SK-N-DZ (cell line): ENCODE measurements at regions not wholly inside any gene's neighbourhood (a gene's known extent, or its start where the extent isn't known, plus 50 kb on each side); places are given as distances from the start of the nearest gene placed in this dataset.

Experiments
- DNase-seq: peaks from one replicate; pipeline ENCODE4 v3.0.0-alpha.2; 2015; ENCODE audit warnings: low spot score

DNA sequence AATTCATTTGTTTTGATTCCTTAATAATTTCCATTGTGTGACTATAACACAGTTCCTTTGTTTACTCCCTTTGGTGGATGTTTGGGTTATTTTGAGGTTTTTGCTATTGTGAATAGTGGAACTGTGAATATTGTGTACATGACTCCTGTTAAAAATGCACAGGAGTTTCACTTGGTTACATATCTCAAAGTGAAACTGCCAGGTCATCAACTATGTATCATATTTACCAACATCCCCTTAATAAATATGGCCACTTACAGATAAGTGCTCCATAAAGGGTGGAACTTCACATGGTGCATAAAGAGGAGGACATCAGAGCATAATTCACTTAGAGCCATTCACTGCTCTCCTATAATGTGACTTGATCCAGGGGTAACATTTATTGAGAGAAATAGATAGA lies 328.9 kb downstream of the SEC23A start:
- DNase-seq = no peak

DNA sequence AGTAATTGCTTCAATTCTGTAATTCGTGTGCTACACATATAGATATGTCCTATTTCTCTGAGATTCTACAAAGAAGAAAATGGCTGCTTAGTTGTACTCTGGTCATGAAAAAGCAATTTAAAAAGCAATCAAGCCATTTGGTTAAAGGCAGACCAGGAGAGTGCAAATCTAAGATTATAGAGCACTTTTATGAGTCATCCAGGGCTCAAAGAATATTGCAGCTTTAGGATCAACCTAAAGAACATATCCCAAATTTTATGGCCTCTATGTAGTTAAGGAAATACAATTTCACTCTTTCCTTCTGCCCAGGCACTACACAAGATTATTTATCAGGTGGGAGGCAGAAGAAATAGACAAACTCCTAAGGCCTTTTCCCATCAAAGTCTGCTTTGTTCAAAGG lies 332.8 kb downstream of the SEC23A start:
- DNase-seq = no peak

DNA sequence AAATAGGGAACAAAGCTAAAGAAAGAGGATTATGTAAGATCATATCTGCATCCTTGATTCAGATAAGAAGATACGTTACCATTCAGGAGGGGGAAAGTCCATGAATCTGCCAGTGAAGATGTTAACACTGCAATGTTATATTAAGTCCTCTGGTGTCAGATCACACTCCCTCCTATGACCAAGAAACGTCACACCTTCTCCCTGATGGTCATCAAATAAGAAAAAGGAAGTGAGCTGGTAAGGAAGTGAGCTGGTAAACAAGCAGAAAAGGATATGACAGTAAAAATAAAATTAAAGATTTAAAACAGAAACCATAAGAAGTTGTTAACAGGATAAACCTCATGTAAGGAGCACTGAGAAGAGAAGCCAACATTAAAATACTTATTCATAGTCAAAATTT lies 340.2 kb downstream of the SEC23A start:
- DNase-seq = no peak

DNA sequence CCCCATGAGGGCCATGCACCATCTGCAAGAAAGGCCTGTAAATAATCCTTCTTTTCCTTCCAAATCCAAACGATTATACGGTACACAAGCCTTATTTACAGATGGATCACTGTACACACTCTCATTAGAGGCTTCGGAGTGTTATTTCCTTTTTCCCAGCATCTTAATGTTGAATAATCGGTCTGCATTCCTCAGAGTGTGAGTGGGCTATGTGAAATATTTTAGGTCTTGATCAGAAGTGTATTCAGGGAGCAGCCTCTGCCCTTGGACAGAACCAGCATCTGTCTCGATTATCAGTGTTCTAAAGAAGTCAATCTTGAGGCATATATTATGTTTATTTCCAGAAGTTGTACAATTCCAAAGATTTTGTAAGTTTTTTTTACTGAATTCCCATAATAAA lies 340.6 kb downstream of the SEC23A start:
- no peak for DNase-seq

DNA sequence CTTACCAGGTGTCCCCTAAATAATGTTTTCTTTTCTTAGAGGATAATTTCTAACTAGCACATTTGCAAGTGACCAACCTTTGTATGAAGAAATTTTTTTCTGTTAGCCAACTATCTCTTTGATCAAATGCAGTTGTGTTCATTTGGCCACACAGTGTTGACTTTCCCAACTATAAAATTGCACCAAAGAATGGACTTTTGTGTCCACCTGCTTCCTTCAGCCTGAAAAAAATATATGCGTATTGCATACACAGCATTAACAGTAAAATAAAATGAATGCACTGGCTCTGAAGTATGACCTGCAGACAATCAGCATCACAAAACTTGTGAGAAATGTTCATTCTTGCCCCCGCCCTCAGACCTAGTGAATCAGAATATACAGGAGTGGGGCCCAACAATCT lies 342.0 kb downstream of the SEC23A start:
- no peak for DNase-seq

DNA sequence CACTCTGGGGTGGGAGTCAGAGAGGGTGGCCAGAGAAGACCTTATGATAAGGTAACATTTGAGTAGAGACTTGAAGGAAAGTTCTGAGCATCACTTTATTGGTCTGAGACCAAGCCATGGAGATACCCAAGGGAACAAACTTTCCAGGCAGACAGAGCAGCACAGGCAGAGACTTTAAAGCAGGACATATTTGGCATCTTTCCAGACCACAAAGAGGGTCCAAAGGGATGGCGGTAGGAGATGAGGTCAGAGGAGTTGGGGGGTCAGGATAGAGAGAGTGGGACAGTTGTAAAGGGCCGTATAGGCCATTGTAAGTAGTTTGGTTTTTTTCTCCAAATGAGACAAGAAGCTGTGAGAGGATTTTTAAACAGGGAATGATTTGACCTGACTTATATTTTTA lies 344.4 kb downstream of the SEC23A start:
- DNase-seq = no peak

DNA sequence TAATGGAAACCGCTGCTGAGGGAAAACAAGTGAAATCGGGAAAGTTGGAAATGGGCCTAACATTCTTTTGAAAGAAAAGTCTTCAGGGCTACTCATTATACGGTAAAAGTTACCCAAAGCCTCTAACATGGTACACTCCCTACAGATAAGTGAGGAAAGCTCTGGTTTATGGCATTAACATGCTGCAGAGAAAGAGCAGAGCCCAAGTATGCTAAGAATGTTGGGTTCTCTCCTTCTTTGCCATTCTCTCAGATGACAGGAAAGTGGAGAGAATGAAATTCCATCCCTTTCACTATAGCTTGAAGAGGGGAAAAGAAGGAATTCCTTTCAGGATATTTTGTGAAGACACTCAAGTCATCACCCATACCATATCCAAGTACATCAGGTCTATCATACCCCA lies 348.0 kb downstream of the SEC23A start:
- no peak for DNase-seq

DNA sequence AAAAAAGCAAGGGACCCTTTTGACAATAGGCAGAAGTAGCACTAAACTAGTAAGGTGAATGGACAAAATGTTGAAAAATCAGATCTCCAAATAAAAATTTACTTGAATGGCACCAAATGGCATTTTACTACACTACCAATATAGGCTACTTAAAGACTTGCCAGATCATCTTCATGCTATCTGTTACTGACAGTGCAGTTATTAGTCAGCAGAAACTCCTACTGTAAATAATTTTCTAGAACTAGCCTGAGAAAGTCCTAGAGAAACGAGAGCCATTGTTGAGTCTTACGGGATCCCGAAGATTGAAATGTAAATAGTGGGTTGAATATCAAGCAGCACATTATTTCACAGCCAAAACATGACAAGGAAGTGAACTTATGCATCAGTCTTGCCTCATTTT lies 350.3 kb downstream of the SEC23A start:
- no peak for DNase-seq

DNA sequence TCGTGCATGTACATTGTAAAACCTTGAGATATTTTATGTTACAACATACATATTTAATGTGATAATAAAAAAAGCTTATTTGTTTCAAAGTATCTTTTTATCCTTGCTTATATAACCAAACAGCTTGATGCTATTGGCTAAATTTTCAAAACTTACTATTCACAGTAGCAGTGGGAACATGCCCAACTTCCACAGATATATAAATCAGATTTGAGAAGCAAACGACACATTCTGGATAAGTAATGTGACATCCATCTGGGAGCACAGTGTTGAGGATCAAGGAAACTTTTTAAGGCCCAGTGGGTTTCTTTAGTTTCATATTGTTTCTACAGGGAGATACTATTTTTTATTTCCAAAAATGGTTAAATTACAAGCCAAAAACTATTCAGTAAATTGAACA lies 350.7 kb downstream of the SEC23A start:
- no peak for DNase-seq

DNA sequence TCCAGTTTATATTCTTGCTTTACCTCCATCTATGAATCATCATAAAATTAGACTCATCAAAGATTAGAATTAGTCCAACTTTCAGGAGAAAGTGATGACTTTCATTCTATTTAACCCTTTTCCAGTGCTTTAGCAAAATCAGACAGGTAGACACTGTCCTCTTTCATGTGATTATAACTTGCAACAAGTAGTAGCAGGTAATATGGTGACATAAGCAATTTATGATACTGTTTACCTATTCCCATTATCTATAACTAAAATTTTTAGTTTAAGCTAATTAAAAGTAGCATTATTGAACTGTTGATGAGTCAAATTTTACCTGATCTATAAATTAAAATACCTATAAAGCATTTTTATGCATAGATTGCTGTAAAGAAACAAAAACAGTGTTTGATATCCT lies 351.6 kb downstream of the SEC23A start:
- DNase-seq = no peak

DNA sequence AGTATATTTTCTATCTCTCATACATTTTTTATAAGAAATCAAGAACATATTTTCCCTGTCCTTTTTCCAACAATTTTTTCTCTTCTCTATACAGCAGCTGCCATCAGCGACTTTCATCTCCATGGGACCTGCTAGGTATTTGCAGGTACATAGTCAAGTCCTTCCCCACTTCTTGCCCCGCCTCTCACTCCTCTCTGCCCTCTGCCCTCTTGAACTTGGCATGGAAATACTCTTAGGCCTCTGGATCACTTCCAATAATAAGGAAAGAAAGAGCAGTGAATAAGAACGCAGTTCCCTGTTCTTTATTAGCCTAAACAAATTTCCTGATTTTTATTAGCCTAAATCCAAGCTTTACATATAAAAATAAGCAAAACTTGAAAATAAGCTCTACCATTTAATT lies 353.1 kb downstream of the SEC23A start:
- no peak for DNase-seq

DNA sequence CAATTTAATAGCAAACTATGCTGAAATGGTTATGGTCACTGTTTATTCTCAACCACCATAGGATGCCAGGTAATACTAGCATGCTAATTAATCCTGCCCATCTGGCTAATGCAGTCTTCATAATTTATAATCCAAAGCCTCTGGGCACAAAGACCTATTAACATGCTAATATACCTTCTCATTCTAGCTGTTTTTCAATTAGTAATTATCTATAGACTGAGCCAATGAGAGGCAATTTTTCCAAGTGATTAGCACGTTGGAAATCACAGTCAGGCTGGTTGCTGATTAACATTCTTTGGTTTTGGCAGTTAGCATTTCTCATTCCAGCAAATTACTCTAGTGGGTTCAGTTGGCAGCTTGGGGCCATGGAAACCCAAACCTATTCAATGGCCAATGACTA lies 357.2 kb downstream of the SEC23A start:
- no peak for DNase-seq

DNA sequence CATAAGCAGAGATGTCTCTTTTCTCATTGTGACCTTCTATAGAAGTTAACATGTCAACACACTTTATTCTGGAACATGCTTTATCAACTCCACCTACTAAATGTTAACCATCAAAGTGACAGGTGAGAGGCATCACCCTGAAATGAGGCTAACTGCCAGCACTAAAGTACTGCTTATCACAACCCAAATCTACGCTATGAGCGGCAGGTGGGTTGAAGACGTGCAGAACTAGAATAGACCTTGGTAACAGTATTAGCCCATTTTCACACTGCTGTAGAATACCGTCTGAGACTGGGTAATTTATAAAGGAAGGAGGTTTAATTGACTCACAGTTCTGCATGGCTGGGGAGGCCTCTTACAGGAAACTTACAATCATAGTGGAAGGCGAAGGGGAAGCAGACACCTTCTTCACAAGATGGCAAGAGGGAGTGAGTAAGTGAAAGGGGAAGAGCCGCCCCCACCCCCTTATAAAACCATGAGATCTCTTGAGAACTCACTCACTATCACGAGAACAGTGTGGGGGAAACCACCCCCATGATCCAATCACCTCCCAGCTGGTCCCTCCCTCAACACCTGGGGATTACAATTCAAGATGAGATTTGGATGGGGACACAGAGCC lies 359.0 kb downstream of the SEC23A start:
- no peak for DNase-seq

DNA sequence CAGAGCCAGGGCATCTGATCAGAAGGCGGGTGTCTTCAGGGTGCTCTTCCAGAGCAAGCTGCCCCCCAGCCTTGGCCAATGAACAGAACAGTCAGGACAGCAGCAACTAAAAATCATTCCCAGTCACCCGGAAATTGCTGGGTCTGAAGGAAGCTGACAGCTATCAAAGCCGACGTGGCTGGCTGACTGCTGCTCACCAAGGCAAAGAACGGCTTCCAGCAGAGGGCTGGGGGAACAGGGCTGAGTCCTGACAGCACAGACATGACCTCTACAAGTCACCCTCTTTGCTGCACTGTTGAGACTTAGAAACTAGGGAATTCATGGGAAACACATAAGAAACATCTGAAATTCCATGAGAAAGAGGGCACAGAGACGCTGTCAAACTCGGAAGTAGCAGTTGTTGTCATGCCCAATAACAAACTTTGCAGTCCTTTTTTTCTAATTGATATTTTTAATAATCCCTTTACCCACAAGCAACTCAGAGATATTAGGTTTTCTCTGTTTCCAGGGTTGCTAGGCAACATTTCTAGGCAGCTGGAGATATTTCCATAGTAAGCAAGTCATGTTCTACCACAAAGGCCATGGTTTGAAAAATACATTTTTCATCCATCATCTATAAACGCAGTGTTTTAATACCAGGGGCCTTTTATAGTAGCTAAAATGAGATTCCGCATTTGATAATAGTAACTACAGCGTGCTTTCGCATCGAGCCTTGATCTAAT lies 365.2 kb downstream of the SEC23A start:
- no peak for DNase-seq

DNA sequence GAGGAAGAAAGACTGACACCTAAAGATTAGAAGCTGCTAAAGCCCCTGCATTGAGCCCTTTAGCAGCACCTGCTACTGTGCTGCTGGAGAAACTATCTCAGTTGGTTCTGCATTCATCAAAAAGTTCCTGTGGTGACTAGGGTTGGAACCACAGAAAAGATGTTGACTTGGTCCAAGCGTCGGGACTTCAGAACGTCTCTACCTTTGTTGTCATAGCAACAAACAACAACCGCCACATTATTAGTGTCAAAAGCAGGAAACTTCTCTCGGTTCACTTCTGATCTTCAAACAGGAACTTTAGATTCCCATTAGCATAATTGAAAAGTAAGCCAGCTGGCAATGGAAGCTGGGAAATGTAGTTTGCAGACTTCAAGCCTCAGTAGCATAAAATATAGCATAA lies 368.0 kb downstream of the SEC23A start:
- no peak for DNase-seq

DNA sequence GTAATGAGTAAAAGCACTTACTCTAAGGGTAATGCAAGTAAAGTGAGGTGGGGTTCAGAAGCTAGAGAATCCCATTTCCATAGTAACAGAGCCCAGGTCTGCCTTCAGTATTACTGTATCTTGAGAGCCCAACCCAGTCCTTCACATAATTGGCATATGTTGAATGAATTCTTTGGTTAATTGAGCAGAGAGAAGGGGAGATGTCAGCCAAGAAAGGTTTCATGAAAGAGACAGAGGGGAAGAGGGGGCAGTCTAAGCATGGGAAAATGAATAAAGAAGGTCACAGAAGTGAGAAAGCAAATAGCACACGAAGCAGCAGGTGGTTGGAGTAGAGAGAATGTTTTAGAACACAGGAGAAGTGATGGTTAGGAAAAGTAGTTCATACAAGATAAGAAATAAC lies 371.1 kb downstream of the SEC23A start:
- DNase-seq = no peak

DNA sequence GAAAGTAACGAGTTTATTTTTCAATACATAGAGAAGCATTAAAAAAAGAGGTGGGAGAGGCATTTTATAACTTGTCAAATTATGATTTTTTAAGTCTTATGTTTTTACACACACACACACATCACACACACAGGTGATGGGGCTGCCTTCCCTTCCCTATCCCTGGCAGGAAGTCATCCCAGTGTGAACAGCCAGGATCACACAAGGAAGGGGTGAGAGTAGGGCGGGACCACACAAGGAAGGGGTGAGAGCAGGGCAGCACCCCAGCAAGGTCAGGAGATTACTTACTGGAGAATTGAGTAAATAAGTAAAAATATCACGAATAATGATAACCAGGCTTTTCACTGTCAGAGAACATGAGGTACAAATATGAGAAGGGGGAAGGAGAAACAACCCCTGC lies 372.6 kb downstream of the SEC23A start:
- no peak for DNase-seq

DNA sequence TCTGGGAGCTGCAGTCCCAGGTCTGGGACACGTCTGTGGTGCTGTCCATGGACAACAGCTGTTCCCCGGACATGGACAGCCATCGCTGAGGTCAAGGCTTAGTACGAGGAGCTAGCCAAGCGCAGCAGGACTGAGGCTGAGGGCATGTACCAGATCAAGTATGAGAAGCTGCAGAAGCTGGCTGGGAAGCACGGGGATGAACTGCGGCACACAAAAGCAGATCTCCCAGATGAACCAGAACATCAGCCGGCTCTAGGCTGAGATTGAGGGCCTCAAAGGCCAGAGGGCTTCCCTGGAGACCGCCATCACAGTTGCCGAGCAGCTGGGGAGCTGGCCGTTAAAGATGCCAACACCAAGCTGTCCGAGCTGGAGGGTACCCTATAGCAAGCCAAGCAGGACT lies 375.3 kb downstream of the SEC23A start:
- no peak for DNase-seq

DNA sequence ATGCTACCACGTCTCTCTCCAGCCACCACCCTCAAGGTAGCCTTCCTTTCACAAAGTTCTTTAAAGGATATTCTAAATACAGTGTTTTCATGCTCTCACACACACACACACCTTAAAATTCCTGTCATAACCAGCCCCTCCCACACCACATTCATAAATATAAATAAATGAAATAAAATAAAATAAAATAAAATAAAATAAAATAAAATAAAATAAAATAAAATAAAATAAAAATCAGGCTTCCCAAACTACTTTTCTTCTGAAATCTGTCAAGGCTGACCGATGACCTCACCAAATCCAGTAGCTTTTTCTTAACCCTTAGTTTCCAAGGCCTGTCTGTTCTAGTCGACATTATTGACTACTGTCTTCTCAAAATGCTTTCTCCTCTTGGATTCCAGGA lies 378.4 kb downstream of the SEC23A start:
- no peak for DNase-seq

DNA sequence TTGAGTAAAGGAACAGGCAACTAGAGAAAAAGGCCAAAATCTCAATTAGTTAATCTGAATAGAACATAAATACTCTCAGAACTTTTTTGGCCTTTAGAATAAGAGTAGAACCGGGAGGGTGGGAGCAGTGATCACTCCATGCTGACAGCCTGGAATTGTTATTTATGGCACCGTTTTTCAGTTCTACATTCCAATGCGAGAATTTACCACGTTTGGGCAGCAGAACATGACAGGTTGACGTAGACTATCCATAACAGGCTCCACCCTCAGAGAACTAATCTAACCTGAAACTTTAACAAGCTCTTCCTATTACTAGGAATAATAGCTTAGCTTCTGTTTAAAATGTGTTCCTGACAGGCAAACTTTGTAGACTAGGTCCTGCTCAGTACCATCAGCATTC lies 379.1 kb downstream of the SEC23A start:
- DNase-seq = no peak

DNA sequence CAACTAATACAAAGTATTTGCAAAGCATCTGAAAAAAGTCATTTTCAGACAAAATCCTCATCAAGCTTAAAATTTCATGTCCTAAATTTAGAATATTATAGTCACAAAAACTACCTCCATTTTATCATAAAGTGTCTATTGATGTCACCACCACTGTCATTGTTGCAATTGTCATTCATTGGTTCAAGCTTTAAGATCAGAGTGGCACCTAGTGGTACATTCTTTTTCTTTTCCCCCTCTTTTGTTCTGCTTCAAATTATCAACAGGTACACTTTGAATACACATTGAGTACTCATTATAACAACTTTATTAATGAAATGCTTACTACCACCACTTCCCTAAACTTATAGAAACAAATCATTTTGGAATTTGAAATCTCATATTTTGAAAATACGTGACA lies 379.8 kb downstream of the SEC23A start:
- DNase-seq = no peak

DNA sequence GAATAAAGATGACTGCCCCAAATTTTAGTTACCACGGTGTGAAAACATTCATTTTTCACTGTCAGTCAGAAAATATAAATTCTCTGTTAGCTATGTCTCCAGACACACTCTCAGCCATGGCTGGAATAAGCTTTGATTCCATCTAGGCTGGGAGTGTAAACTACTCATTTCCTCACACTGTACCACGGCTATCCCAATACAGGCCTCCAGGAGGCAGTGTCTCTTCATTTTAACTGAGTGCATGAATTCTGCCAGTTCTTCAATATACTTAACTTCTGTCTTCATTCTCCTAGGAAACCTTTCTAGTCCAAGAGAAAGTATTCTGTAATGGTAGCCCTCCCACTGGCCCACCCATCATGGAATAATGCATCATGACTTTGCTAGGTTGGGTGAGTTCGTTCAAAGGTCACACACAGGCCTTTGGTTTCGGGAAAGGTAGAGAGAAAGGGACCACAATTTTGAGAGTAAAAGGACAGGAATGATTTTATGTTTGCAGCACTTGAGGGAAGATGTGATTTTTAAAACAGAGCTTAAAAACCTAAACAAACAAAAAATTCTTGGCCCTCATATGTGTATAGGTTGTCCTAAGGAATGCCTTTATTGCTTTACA lies 381.1 kb downstream of the SEC23A start:
- DNase-seq = peak; percentile 17

DNA sequence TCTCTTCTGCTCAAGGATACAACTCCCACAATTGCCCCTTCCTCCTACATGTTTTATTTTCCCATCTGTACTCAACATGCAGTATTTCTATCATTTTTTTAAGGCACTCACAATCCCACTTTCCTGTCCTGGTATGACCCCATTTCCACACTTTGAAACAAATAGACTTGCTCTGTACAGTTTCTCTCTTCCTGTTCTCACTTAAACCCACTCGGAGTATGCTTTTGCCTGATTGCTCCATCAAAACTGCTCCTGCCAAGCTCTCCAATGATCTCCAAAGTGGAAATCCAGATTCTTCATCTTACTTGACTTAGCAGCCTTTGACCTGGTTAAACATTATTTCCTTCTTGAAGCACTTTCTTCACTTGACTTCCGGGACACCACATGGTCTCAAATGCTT lies 384.5 kb downstream of the SEC23A start:
- no peak for DNase-seq
